HG03064 (cell line): ENCODE measurements at regions not wholly inside any gene's neighbourhood (a gene's known extent, or its start where the extent isn't known, plus 50 kb on each side); places are given as distances from the start of the nearest gene placed in this dataset.

Source experiments
- ATAC-seq: cut with Tn5 transposase; IDR thresholded peaks from one replicate; pipeline ENCODE4 v1.9.1; 2021; ENCODE audit warnings: low read depth; ENCODE audit not compliant: unreplicated experiment

- ATAC-seq = no peak
Observed at GRCh38 chr16:61596655-61597054, 439.6 kb downstream of the CDH8 start.

- ATAC-seq = no peak
Observed at GRCh38 chr16:61595605-61596004, 440.6 kb downstream of the CDH8 start.

DNA sequence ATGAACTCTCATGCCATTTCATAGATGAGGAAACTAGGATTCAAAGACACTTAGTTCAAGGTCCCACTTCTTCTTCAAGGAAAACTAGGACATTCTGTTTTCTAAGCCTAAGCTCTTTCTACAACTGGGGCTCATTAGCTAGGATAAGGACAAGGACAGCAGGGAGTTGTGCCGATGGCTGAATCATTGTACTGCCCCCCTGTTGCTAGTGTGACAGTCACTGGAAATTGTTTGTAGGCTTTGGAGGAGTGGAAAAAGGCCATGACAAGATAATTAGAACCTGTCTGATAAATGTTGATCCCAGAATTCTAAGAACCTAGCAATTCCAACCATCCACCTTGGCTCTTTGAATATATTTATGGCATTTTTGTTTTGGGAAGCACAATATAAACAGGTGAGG is 445.7 kb downstream of the CDH8 start:
- no peak for ATAC-seq

DNA sequence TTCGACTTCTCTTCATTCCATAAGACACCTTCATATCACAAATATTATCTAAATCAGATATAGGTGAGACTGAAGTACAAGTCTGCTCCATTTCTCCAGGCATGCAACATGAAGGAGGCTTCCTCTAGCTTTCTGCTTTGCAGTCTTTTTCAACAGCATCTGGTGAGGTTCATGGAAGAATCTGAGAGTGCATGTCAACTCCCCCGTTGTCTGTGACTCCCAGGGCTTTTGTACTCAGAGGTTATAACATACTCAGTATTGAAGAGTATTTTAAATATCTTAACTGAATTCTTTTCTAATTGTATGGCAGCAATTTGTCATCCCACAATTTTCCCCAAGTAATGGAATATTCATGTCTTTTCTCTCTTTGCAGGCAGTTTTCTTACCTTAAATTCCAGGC is 448.7 kb downstream of the CDH8 start:
- ATAC-seq = no peak

DNA sequence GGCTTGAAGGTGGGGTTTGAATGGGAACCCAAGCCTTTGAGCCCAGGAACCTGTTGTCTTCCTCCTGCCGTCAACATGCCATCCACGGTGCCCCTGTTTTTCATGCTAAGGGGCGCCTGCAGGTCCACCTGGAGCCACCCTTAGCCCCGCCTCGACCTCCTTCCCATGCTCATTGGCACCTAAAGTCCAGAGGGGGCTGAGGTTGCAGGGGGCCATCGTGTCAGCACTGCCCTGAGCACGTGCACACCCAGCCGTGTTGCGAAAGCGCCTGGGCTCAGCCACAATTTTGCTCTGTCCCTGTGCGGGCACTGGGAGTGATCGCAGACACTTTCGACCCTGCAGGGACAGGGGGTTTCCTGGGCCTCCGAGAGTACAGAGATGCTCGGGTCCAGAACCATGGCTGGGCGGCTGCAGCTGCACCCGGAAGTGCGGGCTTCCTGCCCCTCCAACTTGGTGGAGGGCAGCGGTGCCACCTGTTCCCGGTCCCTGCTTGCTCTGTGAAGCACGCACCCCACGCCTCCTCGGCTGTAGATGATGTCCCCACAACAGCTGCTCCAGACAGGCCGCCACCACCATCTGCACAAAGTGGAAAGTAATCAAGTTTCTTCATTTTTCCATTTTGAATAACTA is 454.7 kb downstream of the CDH8 start:
- no peak for ATAC-seq

DNA sequence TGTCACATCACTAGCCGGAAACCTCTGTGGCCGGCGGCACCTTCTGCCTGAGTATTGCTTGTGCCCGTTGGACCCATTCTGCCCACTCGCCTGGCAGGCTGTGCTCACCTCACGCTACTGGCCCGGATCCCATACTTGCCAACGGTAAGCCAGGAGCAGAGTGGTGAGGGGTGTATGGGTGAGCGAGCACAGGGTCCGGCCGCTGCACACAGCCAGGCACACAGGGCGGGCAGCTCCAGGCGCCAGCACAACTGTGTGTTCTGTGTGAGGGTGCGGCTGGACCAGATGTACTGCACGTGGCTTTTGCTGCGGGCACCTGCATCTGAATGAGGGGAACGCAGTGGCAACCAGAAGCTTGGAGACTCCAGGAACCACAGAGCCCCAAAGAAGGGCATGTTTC is 455.7 kb downstream of the CDH8 start:
- ATAC-seq = no peak

GRCh38 chr16:61579195-61579594 is 457.0 kb downstream of the CDH8 start:
- ATAC-seq = no peak

DNA sequence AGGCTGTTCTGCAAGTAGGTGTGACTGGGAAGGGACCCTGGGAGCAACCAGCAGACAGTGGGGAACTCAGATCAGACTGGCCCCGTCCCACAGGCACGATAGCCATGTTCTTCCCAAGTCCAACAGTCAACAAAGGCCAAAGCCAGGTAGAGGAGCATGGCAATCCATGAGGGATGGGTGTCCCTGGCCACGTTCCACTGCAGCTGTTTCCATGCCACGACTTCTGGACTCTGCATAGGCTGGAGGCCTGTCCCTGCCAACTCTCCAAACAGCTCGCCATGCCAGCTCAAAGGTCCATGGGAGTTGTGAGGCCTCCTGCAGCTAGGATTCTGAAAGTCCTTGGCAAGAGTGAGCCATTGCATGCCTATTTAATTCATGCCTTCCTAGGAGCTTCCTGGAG is 459.8 kb downstream of the CDH8 start:
- no peak for ATAC-seq

- no peak for ATAC-seq
Observed at GRCh38 chr16:61575617-61576016, 460.6 kb downstream of the CDH8 start.

DNA sequence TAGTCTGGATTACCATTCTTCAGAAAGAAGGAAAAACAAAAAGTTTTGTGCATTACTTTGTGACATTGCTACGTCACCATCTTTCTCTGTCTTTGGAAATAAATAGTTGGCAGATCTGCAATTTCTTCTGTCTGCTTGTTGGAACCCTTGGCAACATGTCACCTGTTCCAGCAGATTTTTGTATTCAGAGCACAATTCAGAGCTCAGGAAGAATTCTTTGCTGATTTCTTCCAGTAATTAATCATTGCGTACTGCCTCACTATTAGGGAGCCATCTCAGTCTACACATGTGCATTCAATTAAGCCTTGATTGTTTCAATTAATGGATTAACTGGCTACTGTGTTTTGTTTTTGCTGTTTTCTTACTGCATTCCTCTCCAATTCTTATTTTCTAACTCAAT is 467.2 kb downstream of the CDH8 start:
- no peak for ATAC-seq

- no peak for ATAC-seq
Observed at GRCh38 chr16:61564716-61565115, 471.5 kb downstream of the CDH8 start.

DNA sequence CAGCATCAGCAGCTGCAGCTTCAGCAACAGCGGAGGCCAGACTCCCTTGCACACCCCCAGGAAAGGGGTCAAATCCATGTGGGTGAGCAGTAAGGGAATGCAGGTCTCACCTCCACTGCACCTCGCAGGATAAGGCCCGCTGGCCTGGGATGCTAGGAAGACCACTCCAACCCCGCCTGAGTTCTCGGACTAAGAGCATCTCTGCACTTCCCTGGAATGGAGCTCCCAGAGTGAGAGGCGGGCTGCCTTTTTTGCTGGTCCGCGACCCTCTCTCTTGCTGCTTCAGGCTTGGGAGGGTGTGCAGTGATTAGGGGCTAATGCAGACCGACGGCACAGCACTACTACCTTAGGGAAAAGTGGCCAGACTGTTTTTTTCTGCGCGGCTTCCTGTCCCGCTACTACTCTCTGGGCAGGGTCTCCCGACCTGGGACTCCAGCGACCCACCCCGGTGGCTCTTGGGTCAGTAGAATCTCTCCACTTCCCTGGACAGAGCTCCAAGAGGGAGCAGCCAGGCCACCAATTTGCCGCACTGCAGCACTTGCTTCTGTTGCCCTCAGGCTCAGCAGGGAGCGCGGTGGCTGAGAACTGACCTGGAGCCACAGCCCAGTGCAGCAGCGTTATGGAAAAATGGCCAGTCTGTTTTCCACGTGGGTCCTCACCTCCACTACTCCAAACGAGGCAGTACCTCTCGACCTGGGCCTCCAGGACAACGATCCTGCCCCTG is 480.4 kb downstream of the CDH8 start:
- no peak for ATAC-seq

- no peak for ATAC-seq
Observed at GRCh38 chr16:61549327-61549726, 486.9 kb downstream of the CDH8 start.

GRCh38 chr16:61547626-61548025 is 488.6 kb downstream of the CDH8 start:
- no peak for ATAC-seq

DNA sequence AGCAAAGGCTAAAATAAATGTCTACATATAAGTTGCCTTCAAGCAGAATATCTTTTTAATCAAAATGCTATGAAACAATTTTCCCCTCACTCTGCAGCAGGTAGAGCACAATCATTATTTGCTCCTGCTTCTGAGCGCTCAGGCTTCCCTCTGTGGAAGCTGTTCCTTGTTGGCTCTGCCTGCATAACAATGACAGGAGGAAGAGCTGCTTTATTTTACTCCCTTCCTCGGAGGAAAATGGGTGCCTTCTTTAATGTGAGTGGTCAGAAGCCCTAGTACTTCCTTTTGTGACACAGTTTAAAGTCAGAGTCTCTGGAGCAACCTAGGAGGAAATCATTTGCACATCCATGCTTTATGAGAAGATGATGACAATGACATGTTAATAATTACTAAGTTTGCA is 492.1 kb downstream of the CDH8 start:
- no peak for ATAC-seq

GRCh38 chr16:61540216-61540615 is 496.0 kb downstream of the CDH8 start:
- ATAC-seq = no peak

DNA sequence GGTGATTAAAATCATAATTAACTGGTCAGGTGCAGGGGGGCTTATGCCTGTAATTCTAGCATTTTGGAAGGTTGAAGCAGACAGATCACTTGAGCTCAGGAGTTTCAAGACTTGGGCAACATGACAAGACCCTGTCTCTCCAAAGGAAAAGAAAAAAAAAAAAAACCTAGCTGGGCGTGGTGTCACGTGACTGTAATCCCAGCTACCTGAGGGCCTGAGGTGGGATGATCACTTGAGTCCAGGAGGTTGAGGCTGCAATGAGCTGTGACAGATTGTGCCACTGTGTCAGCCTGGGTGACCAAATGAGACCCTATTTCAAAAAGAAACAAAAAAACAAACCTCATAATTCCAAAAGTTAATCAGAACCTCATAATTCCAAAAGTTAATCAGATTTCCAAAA is 505.5 kb downstream of the CDH8 start:
- ATAC-seq = no peak

GRCh38 chr16:61500851-61501250 is 535.4 kb downstream of the CDH8 start:
- ATAC-seq = no peak

GRCh38 chr16:61480250-61480649 is 556.0 kb downstream of the CDH8 start:
- ATAC-seq = no peak

GRCh38 chr16:61471737-61472136 is 564.5 kb downstream of the CDH8 start:
- ATAC-seq = no peak

DNA sequence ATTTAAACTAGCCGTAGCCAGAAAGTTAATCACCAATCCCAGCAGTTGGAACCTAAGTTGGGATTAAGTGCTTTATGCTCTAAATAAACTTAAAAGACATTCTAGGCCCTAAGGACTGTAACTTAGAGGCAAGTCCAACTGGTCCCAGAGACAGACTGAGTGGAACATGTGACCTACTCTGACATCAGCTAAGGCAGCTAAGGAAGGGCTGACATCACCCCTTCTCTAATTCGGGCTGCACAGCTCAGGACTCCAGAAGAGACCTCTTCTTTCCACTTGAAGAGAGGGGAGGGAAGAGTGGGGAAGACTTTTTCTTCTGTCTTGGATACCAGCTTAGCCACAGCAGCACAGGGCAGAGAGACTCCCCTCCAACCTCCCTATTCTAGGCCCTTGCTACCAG is 565.2 kb downstream of the CDH8 start:
- no peak for ATAC-seq

DNA sequence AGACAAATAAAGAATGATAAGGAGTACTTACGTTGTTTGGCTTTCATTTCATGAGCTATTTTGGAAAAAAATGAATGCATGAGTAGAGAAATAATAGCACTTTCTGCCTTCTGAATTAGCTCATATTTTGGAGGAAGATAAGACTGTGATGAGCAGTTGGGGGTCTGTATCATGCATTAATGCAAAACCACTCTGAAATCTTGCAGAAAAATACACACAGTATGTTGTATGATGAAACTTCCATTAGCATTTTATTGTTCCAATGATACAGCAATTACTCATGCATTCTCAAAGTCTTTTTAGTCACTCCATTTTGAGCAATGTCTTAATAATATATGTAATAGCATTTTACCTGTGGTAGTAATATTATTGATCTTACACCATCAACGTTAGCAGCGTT is 571.0 kb downstream of the CDH8 start:
- ATAC-seq = no peak

GRCh38 chr16:61460020-61460419 is 576.2 kb downstream of the CDH8 start:
- no peak for ATAC-seq
